ENCODE measurements at regions not wholly inside any gene's neighbourhood (a gene's known extent, or its start where the extent isn't known, plus 50 kb on each side); places are given as distances from the start of the nearest gene placed in this dataset.

GRCh38 chr4:135497563-135498152, 1296.1 kb upstream of the PABPC4L start:
- no peak for DNase-seq (ENCODE audit: low read depth, low spot score)
- no peaks in the 10 kb centered on the region for H3K36me3 ChIP-seq (ENCODE audit: control insufficient read depth in 2 of 2, extremely low read depth in 1 of 2, insufficient read depth in 2 of 2, low read length in 2 of 2)
- no peaks in the 10 kb centered on the region for H3K27me3 ChIP-seq (ENCODE audit: control insufficient read depth in 2 of 2, insufficient read depth in 2 of 2, low read length in 2 of 2)
- H3K4me1 ChIP-seq (ENCODE audit: control insufficient read depth, extremely low read depth, insufficient read depth, low read length) = no peaks in the 10 kb centered on the region
- BruUV-seq (replicated peaks) = no TSS peak
- no peaks in the 10 kb centered on the region for H3K9me3 ChIP-seq (replicated peaks; ENCODE audit: control insufficient read depth, insufficient read depth, low read length)
- no peak overlapping the region for H3K27ac ChIP-seq (ENCODE audit: insufficient read depth, low read depth, low read length)
- POLR2A ChIA-PET = no interaction called here
- H3K9me1 ChIP-seq (replicated peaks; ENCODE audit: control insufficient read depth, extremely low read depth, insufficient read depth, low read length) = no peaks in the 10 kb centered on the region
- H3K9ac ChIP-seq (replicated peaks; ENCODE audit: extremely low read depth, insufficient read depth, low read length) = no peak overlapping the region
- no peaks in the 10 kb centered on the region for H3K79me2 ChIP-seq (ENCODE audit: control insufficient read depth, insufficient read depth, low read length)
- no peak for FAIRE-seq
- intact Hi-C loops (cut with micrococcal nuclease) = no loop called here
- CTCF ChIA-PET = interaction anchor here (1.3 kb wide), 1 partner anchor 9 kb away, joined by 3 read pairs; no protein-coding TSS in a partner anchor
- dilution Hi-C loops (cut with MboI; ENCODE audit: extremely low pct_ligation_motif_present, low sequenced_read_pairs) = no loop called here
- TF ChIP-seq GATA2 (IDR thresholded peaks at IDR 0.05; ENCODE audit: insufficient read depth, insufficient read length, low read depth, low read length) (no peak), MYC (IDR thresholded peaks at IDR 0.05; ENCODE audit: low read depth, low read length) (no peak), JUN (IDR thresholded peaks at IDR 0.05; ENCODE audit: borderline replicate concordance, insufficient read depth, insufficient read length, low read depth) (no peak), EZH2 (IDR thresholded peaks at IDR 0.05; ENCODE audit: borderline replicate concordance, low read depth, low read length, severe bottlenecking) (no peak), CTCF (IDR thresholded peaks at IDR 0.05; ENCODE audit: extremely low read depth in 1 of 2, insufficient read depth in 1 of 2, low read depth in 1 of 2, low read length in 2 of 2) (no peak), POLR2AphosphoS5 (IDR thresholded peaks at IDR 0.05; ENCODE audit: insufficient read depth, low read depth, low read length) (no peak), POLR2A (IDR thresholded peaks at IDR 0.05; ENCODE audit: low read depth, low read length) (no peak), MAX (IDR thresholded peaks at IDR 0.05; ENCODE audit: insufficient read depth, insufficient read length) (no peak), FOS (IDR thresholded peaks at IDR 0.05; ENCODE audit: borderline replicate concordance, insufficient read depth, low read length) (no peak)
- no peak overlapping the region for H3K4me2 ChIP-seq (ENCODE audit: insufficient read depth, low read length)
- H3K4me3 ChIP-seq (replicated peaks in 1 of 3; ENCODE audit: insufficient read depth in 1 of 3, low read depth in 1 of 3, low read length in 3 of 3) = no peak overlapping the region
- H2AFZ ChIP-seq (ENCODE audit: low read depth, low read length) = no peak overlapping the region
- no peaks in the 10 kb centered on the region for H4K20me1 ChIP-seq (replicated peaks; ENCODE audit: control insufficient read depth, extremely low read depth, insufficient read depth, low read length)
